ENCODE measurements at regions not wholly inside any gene's neighbourhood (a gene's known extent, or its start where the extent isn't known, plus 50 kb on each side); places are given as distances from the start of the nearest gene placed in this dataset.

- no peaks in the 10 kb centered on the region for H3K27me3 ChIP-seq (replicated peaks)
- no peaks in the 10 kb centered on the region for H3K36me3 ChIP-seq (replicated peaks)
- no peak for TF ChIP-seq CTCF (IDR thresholded peaks at IDR 0.05; ENCODE audit: low read depth, low read length, missing control alignments)
- no peak overlapping the region for H3K27ac ChIP-seq
- DNase-seq = no peak
- H3K4me3 ChIP-seq (ENCODE audit: low read depth, low read length) = peak overlapping the region; percentile 17
- in situ Hi-C loops (cut with HindIII; ENCODE audit: low pct_ligation_motif_present, low sequenced_read_pairs) = no loop called here
These were observed 423.3 kb downstream of the QKI start for GRCh38 chr6:163837691-163838431.

- no peak for DNase-seq
- H3K27me3 ChIP-seq (replicated peaks) = no peaks in the 10 kb centered on the region
- peak overlapping the region; percentile 17 for H3K4me3 ChIP-seq (ENCODE audit: low read depth, low read length)
- TF ChIP-seq CTCF (IDR thresholded peaks at IDR 0.05; ENCODE audit: low read depth, low read length, missing control alignments) = no peak
- H3K36me3 ChIP-seq (replicated peaks) = no peaks in the 10 kb centered on the region
- in situ Hi-C loops (cut with HindIII; ENCODE audit: low pct_ligation_motif_present, low sequenced_read_pairs) = no loop called here
- H3K27ac ChIP-seq = no peak overlapping the region
These were observed 422.6 kb downstream of the QKI start for GRCh38 chr6:163836876-163837690.

GRCh38 chr6:163835439-163836171 lies 421.1 kb downstream of the QKI start:
- H3K4me3 ChIP-seq (ENCODE audit: low read depth, low read length) = no peak overlapping the region
- no peaks in the 10 kb centered on the region for H3K27me3 ChIP-seq (replicated peaks)
- DNase-seq = no peak
- in situ Hi-C loops (cut with HindIII; ENCODE audit: low pct_ligation_motif_present, low sequenced_read_pairs) = no loop called here
- no peak for TF ChIP-seq CTCF (IDR thresholded peaks at IDR 0.05; ENCODE audit: low read depth, low read length, missing control alignments)
- H3K27ac ChIP-seq = no peak overlapping the region
- H3K36me3 ChIP-seq (replicated peaks) = no peaks in the 10 kb centered on the region

DNA sequence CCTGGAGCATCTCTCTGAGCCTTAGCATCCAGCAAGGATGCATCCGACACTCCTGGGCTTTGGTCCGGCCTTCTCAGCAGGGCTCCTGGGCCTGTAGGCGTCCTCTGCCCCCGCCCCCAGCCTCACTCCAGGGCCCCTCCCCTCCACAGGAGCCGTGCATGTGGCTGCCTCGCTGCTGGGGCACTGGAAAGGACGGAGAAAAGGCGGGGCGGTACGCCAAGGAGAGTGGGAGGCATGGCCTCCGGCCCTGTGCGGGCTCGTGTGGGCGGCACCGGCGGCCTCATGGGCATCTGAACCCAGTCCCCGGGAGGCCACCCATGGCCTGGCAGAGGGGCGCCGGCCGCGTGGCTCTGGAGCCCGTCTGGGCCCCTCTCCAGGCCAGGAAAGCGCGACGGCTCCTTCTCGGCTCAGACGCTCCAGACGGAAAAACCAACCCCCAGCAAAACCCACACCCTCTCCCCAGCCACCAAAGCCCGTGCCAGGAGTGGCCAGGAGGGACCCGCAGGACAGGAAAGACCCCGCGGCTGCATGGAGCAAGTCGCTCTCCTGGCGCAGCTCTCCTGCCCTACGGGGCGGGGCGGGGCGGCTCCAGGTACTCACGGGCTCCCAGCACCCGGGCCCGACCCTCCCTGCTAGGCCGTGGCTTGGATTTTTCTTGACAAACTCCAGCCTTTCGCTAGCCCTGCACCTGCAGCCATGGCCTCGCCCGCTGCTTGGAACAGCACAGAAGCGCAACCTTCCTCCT lies 419.9 kb downstream of the QKI start:
- Histone ChIP-seq H3K36me3 (replicated peaks) (no peaks in the 10 kb centered on the region), H3K27me3 (replicated peaks) (no peaks in the 10 kb centered on the region), H3K4me3 (ENCODE audit: low read depth, low read length) (no peak overlapping the region), H3K27ac (no peak overlapping the region)
- no peak for DNase-seq
- in situ Hi-C loops (cut with HindIII; ENCODE audit: low pct_ligation_motif_present, low sequenced_read_pairs) = no loop called here
- TF ChIP-seq CTCF (IDR thresholded peaks at IDR 0.05; ENCODE audit: low read depth, low read length, missing control alignments) = no peak

DNA sequence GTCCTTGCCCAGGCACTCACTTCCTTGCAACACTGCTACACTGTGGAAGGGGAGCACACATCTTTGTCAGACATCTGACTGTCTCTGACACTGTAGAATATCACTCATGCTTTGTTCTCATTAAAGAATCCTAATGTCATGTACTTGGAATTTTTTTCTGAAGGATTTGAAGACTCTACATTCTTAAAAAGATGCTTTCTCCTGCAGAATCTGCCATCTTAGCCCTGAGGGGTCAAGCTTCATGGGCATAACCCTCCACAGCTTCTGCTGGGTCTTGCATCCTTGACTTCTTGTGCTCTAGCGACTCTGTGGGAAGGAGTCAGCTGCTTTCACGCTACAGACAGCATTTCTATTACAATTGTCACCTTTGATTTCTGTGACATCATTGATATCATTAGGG lies 417.2 kb downstream of the QKI start:
- in situ Hi-C loops (cut with HindIII; ENCODE audit: low pct_ligation_motif_present, low sequenced_read_pairs) = no loop called here
- Histone ChIP-seq H3K27me3 (replicated peaks) (no peaks in the 10 kb centered on the region), H3K36me3 (replicated peaks) (no peaks in the 10 kb centered on the region), H3K4me3 (ENCODE audit: low read depth, low read length) (no peak overlapping the region), H3K27ac (no peak overlapping the region)
- no peak for DNase-seq
- no peak for TF ChIP-seq CTCF (IDR thresholded peaks at IDR 0.05; ENCODE audit: low read depth, low read length, missing control alignments)

Measured in brain microvascular endothelial cell (primary cell).